OCI-LY3 (cell line): ENCODE measurements at regions not wholly inside any gene's neighbourhood (a gene's known extent, or its start where the extent isn't known, plus 50 kb on each side); places are given as distances from the start of the nearest gene placed in this dataset.
"Not testable (repeated sequence)": the region's sequence is repeated elsewhere in the genome, so short reads cannot be mapped to it uniquely, and the experiment has no call there.

Source experiments
- H2AFZ ChIP-seq: fragments of 200-600, 300-600 bp; shearing (Covaris generic); 2 replicates; pipeline ENCODE4 v1.6.0; 2014; ENCODE audit warnings: antibody characterized with exemption, low read depth, low read length
- H3K27ac ChIP-seq: fragments of 200-600, 300-600 bp; sonication (generic); 2 replicates; pipeline ENCODE4 v1.5.1; 2014; ENCODE audit warnings: mild to moderate bottlenecking, low read length, moderate library complexity, mixed read lengths
- H3K27me3 ChIP-seq: fragments of 200-600, 300-600 bp; sonication (generic); 2 replicates; pipeline ENCODE4 v1.6.1; 2014; ENCODE audit warnings: low read depth, low read length, mixed read lengths
- H3K36me3 ChIP-seq: fragments of 200-600, 300-600 bp; sonication (generic); replicated peaks from 2 replicates; pipeline ENCODE3; 2014; ENCODE audit warnings: low read depth, low read length, mixed read lengths
- H3K4me1 ChIP-seq: fragments of 300-600, 200-600 bp; sonication (generic); 2 replicates; pipeline ENCODE4 v1.6.1; 2014; ENCODE audit warnings: low read length, mixed read lengths
- H3K4me2 ChIP-seq: fragments of 200-600, 300-600 bp; sonication (generic); 2 replicates; pipeline ENCODE4 v1.6.1; 2014; ENCODE audit warnings: low read length, mixed read lengths
- H3K4me3 ChIP-seq: fragments of 300-600, 200-600 bp; sonication (generic); 2 replicates; pipeline ENCODE4 v1.5.1; 2014; ENCODE audit warnings: antibody characterized with exemption, mild to moderate bottlenecking, low read length, moderate library complexity
- H3K79me2 ChIP-seq: fragments of 300-600, 200-600 bp; shearing (Covaris generic); 2 replicates; pipeline ENCODE4 v1.6.1; 2014; ENCODE audit warnings: mild to moderate bottlenecking, low read length, mixed read lengths
- H3K9ac ChIP-seq: fragments of 300-600, 200-600 bp; shearing (Covaris generic); 2 replicates; pipeline ENCODE4 v1.6.0; 2014; ENCODE audit warnings: mild to moderate bottlenecking, low read length, moderate library complexity
- H3K9me3 ChIP-seq: fragments of 200-600, 300-600 bp; shearing (Covaris generic); 2 replicates; pipeline ENCODE4 v1.6.1; 2014; ENCODE audit warnings: low read length, mixed read lengths; ENCODE audit not compliant: insufficient read depth
- H4K20me1 ChIP-seq: fragments of 200-600, 300-600 bp; sonication (generic); 2 replicates; pipeline ENCODE4 v1.6.1; 2016; ENCODE audit warnings: low read length, mixed read lengths; ENCODE audit not compliant: insufficient read depth
- CTCF ChIP-seq: fragments of 200-600, 300-600 bp; sonication (generic); IDR thresholded peaks from 2 replicates; pipeline ENCODE4 v1.5.1; 2014; ENCODE audit warnings: antibody characterized with exemption, low read length, low read depth
- EZH2phosphoT487 ChIP-seq: fragments of 200-600 bp; shearing (Covaris generic); IDR thresholded peaks from 2 replicates; pipeline ENCODE4 v1.6.1; 2018; ENCODE audit warnings: antibody characterized with exemption, mixed run types, low read depth

- not testable (repeated sequence) for H3K4me3 ChIP-seq, H3K36me3 ChIP-seq, H3K9me3 ChIP-seq, H2AFZ ChIP-seq, H3K27me3 ChIP-seq, H3K79me2 ChIP-seq, H3K4me2 ChIP-seq, H3K4me1 ChIP-seq, H3K27ac ChIP-seq, H4K20me1 ChIP-seq, H3K9ac ChIP-seq
Observed at GRCh38 chr12:127157501-127158366, 1109.2 kb upstream of the TMEM132C start.

- TF ChIP-seq EZH2phosphoT487, result no peak
- TF ChIP-seq CTCF, result no peak
- no peaks in the 10 kb centered on the region for H3K79me2 ChIP-seq
- H3K36me3 ChIP-seq, result no peaks in the 10 kb centered on the region
Observed at GRCh38 chr12:127158385-127159061, 1108.4 kb upstream of the TMEM132C start.

GRCh38 chr12:127161466-127161865 lies 1105.5 kb upstream of the TMEM132C start:
- no peaks in the 10 kb centered on the region for H3K27me3 ChIP-seq
- H3K27ac ChIP-seq, result no peak overlapping the region
- no peak for TF ChIP-seq CTCF
- no peak for TF ChIP-seq EZH2phosphoT487
- no peak overlapping the region for H3K9ac ChIP-seq
- no peaks in the 10 kb centered on the region for H3K79me2 ChIP-seq
- H3K36me3 ChIP-seq, result no peaks in the 10 kb centered on the region
- no peaks in the 10 kb centered on the region for H3K9me3 ChIP-seq
- H3K4me1 ChIP-seq, result no peaks in the 10 kb centered on the region
- no peak overlapping the region for H3K4me3 ChIP-seq
- no peak overlapping the region for H2AFZ ChIP-seq
- no peak overlapping the region for H3K4me2 ChIP-seq
- H4K20me1 ChIP-seq, result no peaks in the 10 kb centered on the region

More at GRCh38 chr12:127158385-127159061, 1108.4 kb upstream of the TMEM132C start:
- H3K27ac ChIP-seq, result no peak overlapping the region
- H3K9me3 ChIP-seq, result no peaks in the 10 kb centered on the region
- no peak overlapping the region for H2AFZ ChIP-seq
- H3K4me3 ChIP-seq, result no peak overlapping the region
- no peaks in the 10 kb centered on the region for H3K27me3 ChIP-seq
- no peak overlapping the region for H3K4me2 ChIP-seq
- H3K9ac ChIP-seq, result no peak overlapping the region
- no peaks in the 10 kb centered on the region for H4K20me1 ChIP-seq
- no peaks in the 10 kb centered on the region for H3K4me1 ChIP-seq

GRCh38 chr12:127162307-127162706 lies 1104.7 kb upstream of the TMEM132C start:
- Histone ChIP-seq H3K4me3 (no peak overlapping the region), H3K9ac (no peak overlapping the region), H3K4me2 (no peak overlapping the region), H3K36me3 (no peaks in the 10 kb centered on the region), H2AFZ (no peak overlapping the region), H4K20me1 (no peaks in the 10 kb centered on the region), H3K27ac (no peak overlapping the region), H3K79me2 (no peaks in the 10 kb centered on the region), H3K27me3 (no peaks in the 10 kb centered on the region), H3K4me1 (no peaks in the 10 kb centered on the region), H3K9me3 (no peaks in the 10 kb centered on the region)
- no peak for TF ChIP-seq EZH2phosphoT487
- no peak for TF ChIP-seq CTCF
